Dendritic cell treated with granulocyte-macrophage colony-stimulating factor and Interleukin-4, amounts not matched to agents 40 ng/mL and 50 ng/mL, for 4 days (primary cell): ENCODE measurements at regions not wholly inside any gene's neighbourhood (a gene's known extent, or its start where the extent isn't known, plus 50 kb on each side); places are given as distances from the start of the nearest gene placed in this dataset.

Experiments
- H3K27ac Mint-ChIP-seq: one replicate; pipeline ENCODE4 v1.8.0; 2022; ENCODE audit warnings: mild to moderate bottlenecking, mixed read lengths
- H3K27me3 Mint-ChIP-seq: one replicate; pipeline ENCODE4 v1.8.0; 2022; ENCODE audit warnings: mild to moderate bottlenecking, mixed read lengths
- H3K36me3 Mint-ChIP-seq: one replicate; pipeline ENCODE4 v1.8.0; 2022; ENCODE audit warnings: low read depth, mixed read lengths
- H3K4me1 Mint-ChIP-seq: one replicate; pipeline ENCODE4 v1.8.0; 2022; ENCODE audit warnings: low read depth, mixed read lengths
- H3K4me3 Mint-ChIP-seq: one replicate; pipeline ENCODE4 v1.8.0; 2022; ENCODE audit warnings: mild to moderate bottlenecking, moderate library complexity, mixed read lengths
- H3K9me3 Mint-ChIP-seq: one replicate; pipeline ENCODE4 v1.8.0; 2022; ENCODE audit warnings: mixed read lengths
- intact Hi-C: fragments of 100-400 bp; cut with micrococcal nuclease; formaldehyde crosslinking; loops from one replicate; pipeline ENCODE4 v1.15.0; 2022

DNA sequence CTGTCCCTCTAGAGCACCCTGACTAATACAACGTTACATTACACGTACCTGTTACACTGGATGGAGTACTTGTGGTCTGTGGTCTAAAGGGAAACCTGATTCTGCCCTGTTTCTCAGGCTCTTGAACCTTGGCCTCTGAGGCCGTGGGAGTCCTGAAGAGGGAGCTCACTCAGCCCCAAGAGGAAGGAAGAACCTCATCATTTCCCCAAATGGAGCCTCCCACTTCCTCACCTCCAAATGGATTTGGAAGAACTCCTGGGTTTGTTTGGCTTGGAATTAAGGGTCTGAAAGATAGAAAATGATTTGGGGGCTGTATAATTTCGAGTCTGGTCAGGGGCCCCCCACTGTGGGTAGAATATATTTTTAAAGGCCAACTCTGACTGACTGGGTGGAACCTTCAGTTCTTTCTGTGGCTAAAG, 200.2 kb downstream of the SEMA6A start:
- intact Hi-C loops, result no loop called here
- Mint-ChIP-seq H3K27me3 (no peaks in the 10 kb centered on the region), H3K9me3 (no peaks in the 10 kb centered on the region), H3K27ac (no peak overlapping the region), H3K36me3 (no peaks in the 10 kb centered on the region), H3K4me1 (peaks cover 18% of the 10 kb centered on the region), H3K4me3 (no peak overlapping the region)

DNA sequence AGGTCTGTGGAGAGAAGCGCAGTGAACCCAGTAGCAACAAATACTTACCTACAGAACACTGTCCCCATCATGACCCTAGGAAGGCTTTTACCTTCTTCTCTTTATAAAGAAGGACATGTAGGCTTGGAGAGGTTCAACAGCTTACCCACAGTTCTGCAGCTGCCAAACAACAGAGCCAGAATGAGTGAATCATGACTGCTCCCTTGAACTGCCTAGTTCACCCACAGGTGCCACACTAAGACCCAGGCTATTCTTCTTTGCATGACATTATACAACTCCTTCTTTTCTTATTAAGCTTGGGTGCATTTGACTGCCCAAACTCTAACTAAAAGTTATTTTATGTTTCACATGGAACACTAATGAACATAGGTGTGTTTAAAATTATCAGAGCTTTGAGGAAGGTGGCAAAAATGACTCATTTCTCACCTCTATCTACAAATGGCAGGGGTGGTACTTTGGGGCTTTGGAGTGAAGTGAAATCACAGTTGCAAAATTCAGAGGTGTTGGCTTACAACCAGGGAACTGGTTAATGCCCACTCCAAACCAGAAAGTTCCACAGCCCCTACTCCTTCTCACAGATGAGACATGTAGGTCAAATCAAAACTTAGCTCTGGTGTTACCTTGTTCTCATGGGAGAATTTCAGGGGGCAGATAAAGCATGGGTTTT, 201.6 kb downstream of the SEMA6A start:
- H3K27ac Mint-ChIP-seq, result no peak overlapping the region
- intact Hi-C loops, result no loop called here
- no peak overlapping the region for H3K4me3 Mint-ChIP-seq
- no peaks in the 10 kb centered on the region for H3K9me3 Mint-ChIP-seq
- no peaks in the 10 kb centered on the region for H3K27me3 Mint-ChIP-seq
- H3K4me1 Mint-ChIP-seq, result peaks cover 18% of the 10 kb centered on the region
- no peaks in the 10 kb centered on the region for H3K36me3 Mint-ChIP-seq

DNA sequence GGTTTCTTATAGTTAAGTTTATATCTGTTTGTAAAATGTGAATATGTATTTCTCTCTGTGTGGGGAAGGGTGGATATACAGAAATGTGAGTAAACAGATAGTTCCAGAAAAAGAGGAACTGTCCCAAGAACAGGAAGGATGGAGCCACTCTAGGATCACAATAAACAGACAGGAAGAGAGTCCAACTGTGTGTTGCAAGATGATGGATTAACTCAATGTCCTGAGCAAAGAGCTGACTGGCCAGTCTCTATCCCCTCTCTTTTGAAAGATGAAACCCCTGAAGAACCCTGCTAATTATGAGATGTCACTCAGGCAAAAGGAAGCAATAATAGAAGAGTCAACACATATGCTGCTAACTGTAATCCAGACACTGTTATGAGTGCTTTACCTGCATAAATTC, 202.7 kb downstream of the SEMA6A start:
- Mint-ChIP-seq H3K27ac (no peak overlapping the region), H3K36me3 (no peaks in the 10 kb centered on the region), H3K4me3 (no peak overlapping the region), H3K27me3 (no peaks in the 10 kb centered on the region), H3K4me1 (peaks cover 18% of the 10 kb centered on the region), H3K9me3 (no peaks in the 10 kb centered on the region)
- intact Hi-C loops, result no loop called here

DNA sequence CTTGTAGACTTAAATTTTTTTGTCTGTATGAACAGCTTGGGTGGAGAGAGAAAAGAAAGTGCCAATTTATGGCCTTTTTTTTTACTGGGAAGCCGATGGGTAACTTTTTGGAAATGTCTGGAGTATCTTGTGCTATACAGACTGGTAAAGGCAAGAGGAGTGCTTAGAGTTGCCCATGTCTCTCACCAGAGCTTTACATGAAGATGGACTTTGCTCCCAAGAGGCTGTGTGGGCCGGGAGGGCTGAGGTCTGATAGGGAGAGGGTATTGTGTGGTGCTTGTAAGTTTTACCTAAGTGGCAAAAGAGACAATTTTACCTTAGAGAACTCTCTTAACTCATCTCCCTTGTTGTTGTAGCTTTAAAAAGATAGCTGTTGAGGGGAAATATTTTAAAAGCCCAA, 203.2 kb downstream of the SEMA6A start:
- Mint-ChIP-seq H3K27ac (no peak overlapping the region), H3K4me1 (peaks cover 18% of the 10 kb centered on the region), H3K4me3 (no peak overlapping the region), H3K36me3 (no peaks in the 10 kb centered on the region), H3K27me3 (no peaks in the 10 kb centered on the region), H3K9me3 (no peaks in the 10 kb centered on the region)
- intact Hi-C loops, result no loop called here

DNA sequence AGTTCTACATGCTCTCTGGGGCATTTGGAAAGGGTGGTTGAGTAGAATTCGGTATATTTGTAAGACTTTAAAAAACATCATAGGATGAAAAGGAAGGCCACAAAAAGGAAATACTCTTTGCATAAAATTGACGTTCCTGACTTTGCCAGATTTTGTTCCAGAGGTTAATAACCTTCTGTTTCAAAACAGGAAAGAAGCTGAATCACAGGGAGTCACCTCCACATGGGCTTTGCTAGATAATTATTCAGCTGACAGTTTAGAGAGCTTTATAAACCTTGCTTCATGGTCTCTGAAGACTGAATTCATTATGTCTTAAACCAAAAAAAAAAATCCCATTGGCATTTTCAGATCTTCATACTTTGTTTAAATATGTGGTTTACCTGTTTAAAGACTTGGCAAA, 203.7 kb downstream of the SEMA6A start:
- H3K27ac Mint-ChIP-seq, result no peak overlapping the region
- peaks cover 18% of the 10 kb centered on the region for H3K4me1 Mint-ChIP-seq
- no peak overlapping the region for H3K4me3 Mint-ChIP-seq
- no peaks in the 10 kb centered on the region for H3K27me3 Mint-ChIP-seq
- no peaks in the 10 kb centered on the region for H3K36me3 Mint-ChIP-seq
- intact Hi-C loops, result no loop called here
- no peaks in the 10 kb centered on the region for H3K9me3 Mint-ChIP-seq

DNA sequence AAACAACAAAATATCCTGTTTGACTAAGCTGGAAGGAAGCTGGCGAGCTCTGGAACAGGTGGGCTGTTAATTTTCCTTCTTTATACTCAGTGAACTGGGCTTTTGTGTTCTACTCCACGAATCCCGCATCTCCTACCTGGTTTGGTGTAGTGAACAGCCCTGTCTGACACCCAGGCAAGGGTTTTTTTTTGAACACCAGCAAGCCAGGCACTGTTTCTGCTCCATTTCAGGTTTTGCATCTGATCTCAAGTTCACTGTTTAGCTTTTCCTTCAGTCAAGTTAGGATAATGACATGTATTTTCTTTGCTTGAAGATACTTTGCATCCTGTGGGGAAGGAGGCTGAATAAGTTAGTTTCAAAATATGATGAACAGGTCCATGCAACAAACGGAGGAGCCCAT, 204.5 kb downstream of the SEMA6A start:
- no peaks in the 10 kb centered on the region for H3K27me3 Mint-ChIP-seq
- no peaks in the 10 kb centered on the region for H3K36me3 Mint-ChIP-seq
- intact Hi-C loops, result no loop called here
- no peaks in the 10 kb centered on the region for H3K9me3 Mint-ChIP-seq
- peaks cover 18% of the 10 kb centered on the region for H3K4me1 Mint-ChIP-seq
- H3K4me3 Mint-ChIP-seq, result no peak overlapping the region
- H3K27ac Mint-ChIP-seq, result no peak overlapping the region

DNA sequence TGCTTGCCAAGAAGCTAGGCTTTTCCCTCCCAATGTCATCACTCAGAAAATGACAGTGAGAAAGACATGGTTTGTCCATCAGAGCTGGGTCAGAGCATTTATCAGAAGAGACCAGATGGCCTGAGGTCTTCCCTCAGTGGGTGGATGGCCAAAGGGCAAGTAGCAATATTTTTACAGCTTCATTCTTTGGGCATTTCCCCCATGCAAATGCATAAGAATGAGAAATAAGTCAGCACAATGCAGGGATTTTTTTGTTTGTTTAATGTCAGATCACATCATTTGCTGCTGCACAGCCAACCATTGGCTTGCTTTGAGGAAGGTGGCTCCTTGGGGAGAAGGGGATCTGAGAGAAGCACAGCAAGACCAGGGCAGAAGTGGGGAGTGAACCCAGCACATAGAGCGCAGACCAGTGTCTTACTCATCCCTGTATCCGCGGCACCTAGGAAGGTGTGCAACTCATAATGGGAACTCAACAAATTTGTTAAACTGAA, 209.6 kb downstream of the SEMA6A start:
- Mint-ChIP-seq H3K27me3 (no peaks in the 10 kb centered on the region), H3K4me3 (no peak overlapping the region), H3K36me3 (peaks cover 12% of the 10 kb centered on the region), H3K9me3 (no peaks in the 10 kb centered on the region), H3K4me1 (peaks cover 6% of the 10 kb centered on the region), H3K27ac (no peak overlapping the region)
- intact Hi-C loops, result no loop called here

DNA sequence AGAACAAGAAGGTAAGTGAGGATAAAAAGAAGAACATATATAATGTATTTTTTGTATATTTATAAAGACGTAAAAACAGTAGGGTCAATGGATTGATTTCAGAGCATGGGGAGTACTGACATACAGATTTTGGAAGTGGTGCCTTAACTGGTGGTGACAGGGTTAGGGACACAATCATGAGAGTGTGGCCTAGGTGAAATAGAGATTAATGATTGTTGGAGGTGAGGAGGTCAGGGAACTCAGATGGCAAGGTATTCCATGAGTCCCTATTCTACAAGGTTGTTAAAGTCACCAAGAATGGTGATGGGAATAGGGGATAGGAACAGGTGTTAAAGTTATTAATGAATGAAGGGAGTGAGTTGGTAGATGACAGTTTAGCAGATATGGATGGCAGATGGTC, 210.8 kb downstream of the SEMA6A start:
- no peak overlapping the region for H3K27ac Mint-ChIP-seq
- no peaks in the 10 kb centered on the region for H3K27me3 Mint-ChIP-seq
- H3K36me3 Mint-ChIP-seq, result peaks cover 12% of the 10 kb centered on the region
- peaks cover 18% of the 10 kb centered on the region for H3K4me1 Mint-ChIP-seq
- H3K9me3 Mint-ChIP-seq, result no peaks in the 10 kb centered on the region
- intact Hi-C loops, result no loop called here
- H3K4me3 Mint-ChIP-seq, result no peak overlapping the region

DNA sequence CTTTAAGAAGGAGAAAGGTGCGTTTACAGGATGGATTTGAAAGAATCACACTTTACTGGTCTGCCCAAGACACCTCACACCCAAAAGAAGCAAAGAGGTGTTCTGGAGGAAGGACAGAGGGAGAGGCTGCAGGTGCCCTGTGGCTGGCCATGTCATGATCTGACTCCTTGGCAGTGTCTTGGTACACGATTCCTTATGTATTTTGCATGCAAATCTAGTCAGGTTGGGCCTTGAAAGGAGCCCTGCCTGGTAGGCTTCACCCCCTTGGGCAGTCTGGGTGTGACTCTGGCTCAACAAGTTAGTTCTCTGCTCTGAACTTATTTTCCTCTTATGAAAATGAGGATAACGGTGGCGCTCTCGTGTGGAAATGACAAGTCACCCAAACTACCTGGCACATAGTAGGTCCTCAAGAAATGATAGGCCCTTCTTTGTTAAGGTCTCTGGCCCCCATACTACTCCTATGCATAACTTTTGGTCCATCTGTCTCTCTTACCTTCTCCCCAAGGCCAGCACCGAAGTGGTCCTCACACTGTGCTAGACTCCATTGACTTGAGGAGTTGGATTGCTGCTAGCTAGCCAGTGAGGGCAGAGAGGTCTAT, 212.5 kb downstream of the SEMA6A start:
- no peaks in the 10 kb centered on the region for H3K9me3 Mint-ChIP-seq
- peaks cover 29% of the 10 kb centered on the region for H3K4me1 Mint-ChIP-seq
- peaks cover 12% of the 10 kb centered on the region for H3K36me3 Mint-ChIP-seq
- no peak overlapping the region for H3K27ac Mint-ChIP-seq
- intact Hi-C loops, result no loop called here
- H3K27me3 Mint-ChIP-seq, result no peaks in the 10 kb centered on the region
- H3K4me3 Mint-ChIP-seq, result no peak overlapping the region

DNA sequence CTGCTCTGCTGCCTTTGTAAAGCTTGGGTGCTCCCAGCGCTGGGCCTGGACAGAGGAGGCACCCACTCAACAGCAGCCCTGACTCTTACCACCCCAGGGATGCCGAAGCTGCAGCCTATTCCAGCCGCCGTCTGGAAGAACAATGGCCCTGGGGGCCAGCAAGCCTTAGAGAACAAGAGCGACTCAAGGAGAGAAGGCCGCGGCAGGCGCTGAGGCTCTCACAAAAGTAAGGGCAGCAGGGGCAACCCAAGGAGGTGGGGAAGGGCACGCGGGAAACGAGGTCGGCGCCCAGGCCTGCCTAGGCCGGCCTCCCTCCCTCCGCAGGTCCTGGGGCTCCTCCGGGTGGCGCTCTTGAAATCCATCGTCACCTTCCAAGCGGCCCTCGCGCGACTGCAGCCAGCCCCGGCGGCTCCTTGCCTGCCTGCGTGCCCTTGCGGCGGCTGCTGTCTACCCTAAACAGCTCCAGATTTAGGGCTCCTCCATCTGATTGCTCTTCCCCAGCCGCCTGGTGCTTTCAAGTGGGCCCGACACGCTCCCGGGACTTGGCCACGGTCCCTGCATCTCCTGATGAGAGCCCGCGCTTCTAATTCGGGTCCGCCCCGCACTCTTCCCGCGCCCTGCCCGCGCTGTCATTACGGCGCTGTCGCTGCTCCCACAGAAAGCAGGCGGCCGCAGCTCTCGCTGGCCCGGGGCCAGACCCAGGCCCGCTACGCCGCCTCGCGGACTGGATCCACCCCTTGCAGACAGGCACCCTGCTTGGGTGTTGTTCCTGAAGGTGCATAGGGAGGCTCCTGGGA, 213.3 kb downstream of the SEMA6A start:
- H3K4me3 Mint-ChIP-seq, result no peak overlapping the region
- peaks cover 29% of the 10 kb centered on the region for H3K4me1 Mint-ChIP-seq
- intact Hi-C loops, result no loop called here
- no peak overlapping the region for H3K27ac Mint-ChIP-seq
- no peaks in the 10 kb centered on the region for H3K9me3 Mint-ChIP-seq
- peaks cover 12% of the 10 kb centered on the region for H3K36me3 Mint-ChIP-seq
- H3K27me3 Mint-ChIP-seq, result no peaks in the 10 kb centered on the region

DNA sequence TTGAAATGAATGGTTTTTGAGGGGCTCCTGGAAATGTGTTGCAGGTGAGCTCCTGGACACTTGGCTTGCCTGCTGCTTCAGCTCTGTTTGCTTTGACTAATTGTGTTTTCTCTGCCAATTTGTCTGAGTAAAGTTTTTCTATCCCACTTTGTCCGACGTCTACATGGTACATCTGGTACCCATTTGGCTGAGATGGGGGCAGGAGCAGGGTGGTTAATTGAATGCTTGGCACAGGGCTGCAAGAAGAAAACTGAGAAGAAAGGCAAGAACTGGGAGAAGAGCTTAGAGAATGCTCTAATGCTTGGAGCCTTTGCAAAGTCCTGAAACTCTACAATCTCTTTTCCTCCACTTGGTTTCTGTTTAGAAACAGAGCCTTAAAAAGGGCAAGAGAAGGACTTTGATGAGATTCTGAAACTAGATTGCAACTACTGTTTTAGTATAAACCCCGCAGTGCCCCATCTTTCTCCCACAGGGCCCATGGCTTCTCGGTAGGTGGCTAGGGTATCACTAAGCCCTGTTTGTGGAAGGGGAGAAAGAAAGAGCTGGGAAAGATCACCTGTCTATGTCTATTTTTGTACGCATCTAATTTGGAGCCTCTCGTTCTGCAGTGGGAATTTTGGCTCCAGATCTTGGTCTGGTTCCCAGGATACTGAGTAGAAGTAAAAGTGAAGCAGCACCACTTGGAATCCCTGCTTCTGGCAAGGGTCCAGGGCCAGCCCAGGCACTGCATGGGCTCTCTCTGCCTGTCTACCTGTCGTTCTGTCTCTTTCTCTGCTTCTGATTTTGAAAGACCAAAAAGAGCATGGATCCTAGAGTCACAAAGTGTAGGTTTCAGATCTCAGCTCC, 214.4 kb downstream of the SEMA6A start:
- Mint-ChIP-seq H3K4me3 (no peak overlapping the region), H3K9me3 (no peaks in the 10 kb centered on the region), H3K4me1 (peaks cover 29% of the 10 kb centered on the region), H3K36me3 (peaks cover 12% of the 10 kb centered on the region), H3K27ac (no peak overlapping the region), H3K27me3 (no peaks in the 10 kb centered on the region)
- intact Hi-C loops, result no loop called here

DNA sequence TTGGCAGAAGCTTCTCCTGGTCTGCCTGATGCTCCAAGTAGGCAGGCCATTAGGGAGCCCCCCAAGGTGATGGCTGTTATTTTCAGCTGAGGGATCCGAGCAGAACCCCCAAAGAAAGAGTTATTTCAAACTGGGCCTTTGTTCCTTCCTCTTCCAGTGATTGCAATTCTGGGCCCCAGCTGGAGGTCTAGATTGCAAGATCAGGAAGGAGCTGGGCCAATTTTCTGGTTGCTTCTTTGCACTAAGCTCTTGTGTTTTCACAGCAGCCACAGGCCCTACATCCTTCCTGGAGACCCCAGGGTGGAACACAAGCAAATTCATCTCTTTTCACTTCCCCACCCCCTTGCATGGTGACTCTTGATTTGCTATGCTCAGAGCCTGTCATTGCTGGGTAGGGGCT, 215.0 kb downstream of the SEMA6A start:
- Mint-ChIP-seq H3K9me3 (peaks cover 4% of the 10 kb centered on the region), H3K27ac (no peak overlapping the region), H3K27me3 (no peaks in the 10 kb centered on the region), H3K36me3 (peaks cover 12% of the 10 kb centered on the region), H3K4me1 (peaks cover 29% of the 10 kb centered on the region), H3K4me3 (no peak overlapping the region)
- intact Hi-C loops, result no loop called here

DNA sequence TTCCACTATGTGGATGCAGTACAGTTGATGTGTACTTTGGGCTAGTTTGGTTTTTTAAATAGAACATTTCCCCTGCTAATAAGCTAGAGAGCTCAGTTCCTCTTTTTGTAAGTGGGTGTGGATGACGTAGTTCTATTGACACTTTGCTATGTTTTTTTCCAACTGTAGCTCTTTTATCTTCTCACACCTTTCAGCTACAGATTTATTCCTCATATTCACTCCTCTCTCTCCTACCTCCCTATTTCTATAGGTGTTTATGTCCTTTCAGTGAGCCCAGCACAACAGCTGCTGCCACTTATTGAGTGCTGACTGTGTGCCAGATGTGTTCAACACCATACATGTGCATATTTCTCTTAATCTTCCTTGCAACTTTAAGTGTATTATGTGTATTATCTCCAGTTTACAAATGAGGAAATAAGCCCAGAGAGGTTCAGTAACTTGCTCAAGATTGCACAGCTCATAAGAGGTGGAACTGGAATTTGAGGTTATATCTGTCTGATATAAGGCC, 215.7 kb downstream of the SEMA6A start:
- Mint-ChIP-seq H3K27me3 (no peaks in the 10 kb centered on the region), H3K36me3 (peaks cover 12% of the 10 kb centered on the region), H3K9me3 (peaks cover 10% of the 10 kb centered on the region), H3K27ac (no peak overlapping the region), H3K4me3 (no peak overlapping the region), H3K4me1 (peaks cover 29% of the 10 kb centered on the region)
- intact Hi-C loops, result no loop called here
